IMR-90 (cell line): ENCODE measurements at regions not wholly inside any gene's neighbourhood (a gene's known extent, or its start where the extent isn't known, plus 50 kb on each side); places are given as distances from the start of the nearest gene placed in this dataset.

Source experiments
- ATAC-seq: fragments of 200-7000 bp; cut with Tn5 transposase; 2 replicates; pipeline ENCODE4 v1.9.1; 2020; ENCODE audit warnings: low read depth, mild to moderate bottlenecking, moderate library complexity
- BruUV-seq: library from RNA; stranded (reverse); fragments of 400-500 nt; replicated peaks from 2 replicates; lab custom pipeline; 2021; lab: Mats Ljungman, UMichigan
- CTCF ChIA-PET: fragments of 300-600 bp; formaldehyde crosslinking; extraction: SDS; loops from one replicate; lab custom pipeline; 2021; ENCODE audit warnings: antibody characterized with exemption; lab: Yijun Ruan, JAX
- POLR2A ChIA-PET: fragments of 300-600 bp; sonication (Branson Sonifier 250); formaldehyde crosslinking; loops from one replicate; lab custom pipeline; 2022; ENCODE audit warnings: antibody characterized with exemption; ENCODE audit not compliant: unreplicated experiment; lab: Charles Lee
- DNase-seq: peaks from one replicate; pipeline ENCODE4 v3.0.0; 2013
- H2AFZ ChIP-seq: replicated peaks from 2 replicates; pipeline ENCODE3; 2013; ENCODE audit warnings: low read length, mild to moderate bottlenecking; ENCODE audit not compliant: poor library complexity
- H2AK5ac ChIP-seq: 2 replicates; pipeline ENCODE4 v1.6.1; 2013; ENCODE audit warnings: low read depth, low read length, inconsistent platforms
- H2AK9ac ChIP-seq: replicated peaks from 2 replicates; pipeline ENCODE3; 2013; ENCODE audit warnings: mild to moderate bottlenecking, low read depth, low read length, moderate library complexity; ENCODE audit not compliant: poor library complexity
- H2BK120ac ChIP-seq: 2 replicates; pipeline ENCODE4 v1.6.1; 2013; ENCODE audit warnings: low read depth, low read length, inconsistent platforms
- H2BK15ac ChIP-seq: 3 replicates; pipeline ENCODE4 v1.6.1; 2013; ENCODE audit warnings: low read depth, low read length, inconsistent platforms
- H2BK20ac ChIP-seq: 2 replicates; pipeline ENCODE4 v1.6.1; 2013; ENCODE audit warnings: low read depth, mild to moderate bottlenecking, inconsistent platforms, low read length, moderate library complexity
- H2BK5ac ChIP-seq: 2 replicates; pipeline ENCODE4 v1.6.1; 2013; ENCODE audit warnings: mild to moderate bottlenecking, low read depth, low read length, inconsistent platforms; ENCODE audit not compliant: poor library complexity, severe bottlenecking
- H3K14ac ChIP-seq: replicated peaks from 2 replicates; pipeline ENCODE4 v1.6.1; 2013; ENCODE audit warnings: low read depth, low read length, inconsistent platforms
- H3K18ac ChIP-seq: 2 replicates; pipeline ENCODE4 v1.6.1; 2013; ENCODE audit warnings: low read depth, low read length, control low read depth
- H3K23ac ChIP-seq: 2 replicates; pipeline ENCODE4 v1.6.1; 2013; ENCODE audit warnings: low read depth, low read length, inconsistent platforms
- H3K27ac ChIP-seq: 2 replicates; pipeline ENCODE4 v1.5.1; 2013; ENCODE audit warnings: mild to moderate bottlenecking, control low read depth, low read length; ENCODE audit not compliant: insufficient read depth
- H3K27me3 ChIP-seq: 2 replicates; pipeline ENCODE4 v1.6.1; 2013; ENCODE audit warnings: low read length; ENCODE audit not compliant: control insufficient read depth, insufficient read depth
- H3K36me3 ChIP-seq: 2 replicates; pipeline ENCODE4 v1.6.1; 2013; ENCODE audit warnings: low read length, mixed read lengths; ENCODE audit not compliant: control insufficient read depth, insufficient read depth
- H3K4ac ChIP-seq: 2 replicates; pipeline ENCODE4 v1.6.1; 2013; ENCODE audit warnings: low read depth, low read length, inconsistent platforms
- H3K4me1 ChIP-seq: 2 replicates; pipeline ENCODE4 v1.6.1; 2013; ENCODE audit warnings: low read length, mixed read lengths; ENCODE audit not compliant: control insufficient read depth, insufficient read depth
- H3K4me2 ChIP-seq: 2 replicates; pipeline ENCODE4 v1.6.1; 2013; ENCODE audit warnings: low read depth, mild to moderate bottlenecking, control low read depth, low read length, moderate library complexity
- H3K4me3 ChIP-seq: 2 replicates; pipeline ENCODE4 v1.5.1; 2013; ENCODE audit warnings: low read depth, mild to moderate bottlenecking, control low read depth, low read length, moderate library complexity; ENCODE audit not compliant: insufficient read depth
- H3K56ac ChIP-seq: 2 replicates; pipeline ENCODE4 v1.6.1; 2013; ENCODE audit warnings: low read length, inconsistent platforms; ENCODE audit not compliant: insufficient read depth; ENCODE audit errors: extremely low read depth
- H3K79me1 ChIP-seq, 2 experiments: 2 replicates each; pipeline ENCODE4 v1.6.1; 2013; ENCODE audit warnings: low read length in 2 of 2, inconsistent platforms in 1 of 2, low read depth in 1 of 2
- H3K9ac ChIP-seq: 2 replicates; pipeline ENCODE4 v1.6.1; 2013; ENCODE audit warnings: low read depth, low read length, control low read depth
- H3K9me1 ChIP-seq: 2 replicates; pipeline ENCODE4 v1.6.1; 2013; ENCODE audit warnings: low read length, inconsistent platforms; ENCODE audit not compliant: insufficient read depth
- H3K9me3 ChIP-seq: 2 replicates; pipeline ENCODE4 v1.6.1; 2013; ENCODE audit warnings: low read length; ENCODE audit not compliant: control insufficient read depth, insufficient read depth
- H4K20me1 ChIP-seq: 2 replicates; pipeline ENCODE4 v1.6.1; 2013; ENCODE audit warnings: low read length, inconsistent platforms; ENCODE audit not compliant: insufficient read depth
- H4K5ac ChIP-seq: 2 replicates; pipeline ENCODE4 v1.6.1; 2013; ENCODE audit warnings: mild to moderate bottlenecking, low read depth, low read length, control low read depth
- H4K8ac ChIP-seq, 2 experiments: 2 replicates each; pipeline ENCODE4 v1.6.1; 2013; ENCODE audit warnings: low read depth in 2 of 2, low read length in 2 of 2, control low read depth in 1 of 2, inconsistent platforms in 1 of 2
- H4K91ac ChIP-seq: 2 replicates; pipeline ENCODE4 v1.6.1; 2013; ENCODE audit warnings: low read depth, low read length, inconsistent platforms; ENCODE audit not compliant: insufficient read depth
- BHLHE40 ChIP-seq: fragments of 150-350 bp; IDR thresholded peaks from 2 replicates; pipeline ENCODE4 v1.6.1; 2016; ENCODE audit warnings: mild to moderate bottlenecking, low read depth, low read length
- CEBPB ChIP-seq: IDR thresholded peaks from 2 replicates; pipeline ENCODE4 v1.6.1; 2012; ENCODE audit warnings: low read depth, low read length, improper control_type of control experiment
- CHD1 ChIP-seq: IDR thresholded peaks from 2 replicates; pipeline ENCODE4 v1.6.1; 2012; ENCODE audit warnings: low read depth, low read length, improper control_type of control experiment
- FOS ChIP-seq: fragments of 150-350 bp; IDR thresholded peaks from 2 replicates; pipeline ENCODE4 v1.6.1; 2016; ENCODE audit warnings: low read depth, low read length
- MAFK ChIP-seq: IDR thresholded peaks from 2 replicates; pipeline ENCODE4 v1.6.1; 2012; ENCODE audit warnings: low read depth, low read length, improper control_type of control experiment
- MAZ ChIP-seq: IDR thresholded peaks from 2 replicates; pipeline ENCODE4 v1.6.1; 2012; ENCODE audit warnings: low read depth, mild to moderate bottlenecking, low read length, improper control_type of control experiment, moderate library complexity, borderline replicate concordance
- MXI1 ChIP-seq: IDR thresholded peaks from 2 replicates; pipeline ENCODE4 v1.6.1; 2012; ENCODE audit warnings: low read depth, mild to moderate bottlenecking, low read length, moderate library complexity, borderline replicate concordance
- NFE2L2 ChIP-seq: fragments of 150-350 bp; IDR thresholded peaks from 2 replicates; pipeline ENCODE4 v1.6.1; 2016; ENCODE audit warnings: low read depth, mild to moderate bottlenecking, low read length
- POLR2A ChIP-seq: IDR thresholded peaks from 2 replicates; pipeline ENCODE4 v1.6.1; 2012; ENCODE audit warnings: mild to moderate bottlenecking, low read depth, low read length
- RAD21 ChIP-seq: IDR thresholded peaks from 2 replicates; pipeline ENCODE4 v1.6.1; 2012; ENCODE audit warnings: low read length, improper control_type of control experiment
- RCOR1 ChIP-seq: IDR thresholded peaks from 2 replicates; pipeline ENCODE4 v1.6.1; 2012; ENCODE audit warnings: mild to moderate bottlenecking, low read length, improper control_type of control experiment; ENCODE audit not compliant: insufficient replicate concordance
- RFX5 ChIP-seq: IDR thresholded peaks from 2 replicates; pipeline ENCODE4 v1.8.0; 2012; ENCODE audit warnings: low read depth, mild to moderate bottlenecking, low read length, moderate library complexity
- SMC3 ChIP-seq: fragments of 150-350 bp; IDR thresholded peaks from 2 replicates; pipeline ENCODE4 v1.6.1; 2016; ENCODE audit warnings: low read depth, mild to moderate bottlenecking, antibody characterized with exemption, low read length, moderate library complexity
- WGBS, 2 experiments: methylation state at CpG; one replicate each; pipeline versions ENCODE4 v1.1.5 to v1.1.7; 2013; ENCODE audit warnings: missing lambda C conversion rate in 2 of 2; ENCODE audit not compliant: insufficient read length in 1 of 2; ENCODE audit errors: extremely low coverage in 2 of 2; 5-methylcytosine and 5-hydroxymethylcytosine counted together
- dilution Hi-C: fragments of 300-500 bp; cut with HindIII; formaldehyde crosslinking; loops from one replicate; pipeline ENCODE4 v1.14.3; 2018; ENCODE audit warnings: low sequenced_read_pairs; ENCODE audit not compliant: unreplicated experiment
- in situ Hi-C: fragments of 300-500 bp; cut with MboI; formaldehyde crosslinking; loops from 3 replicates; pipeline ENCODE4 v1.14.3; 2019; ENCODE audit warnings: low sequenced_read_pairs, inconsistent platforms, mixed read lengths
- intact Hi-C: fragments of 100-400 bp; cut with micrococcal nuclease; formaldehyde crosslinking; loops from 2 replicates; pipeline ENCODE4 v1.10.0; 2022
- TF ChIP-seq, protein P1 (sequence below): fragments of 150-350 bp; IDR thresholded peaks from 2 replicates; pipeline ENCODE4 v1.6.1; 2017; ENCODE audit warnings: mild to moderate bottlenecking, antibody characterized with exemption, low read length, low read depth
- TF ChIP-seq, protein P2 (sequence below): fragments of 150-350 bp; IDR thresholded peaks from 2 replicates; pipeline ENCODE4 v1.6.1; 2016; ENCODE audit warnings: low read depth, mild to moderate bottlenecking, low read length, moderate library complexity, borderline replicate concordance
- TF ChIP-seq, protein P3 (sequence below): conservative IDR thresholded peaks from 2 replicates; pipeline ENCODE4 v1.5.1; 2012; ENCODE audit warnings: mild to moderate bottlenecking, low read depth, low read length, improper control_type of control experiment

DNA sequence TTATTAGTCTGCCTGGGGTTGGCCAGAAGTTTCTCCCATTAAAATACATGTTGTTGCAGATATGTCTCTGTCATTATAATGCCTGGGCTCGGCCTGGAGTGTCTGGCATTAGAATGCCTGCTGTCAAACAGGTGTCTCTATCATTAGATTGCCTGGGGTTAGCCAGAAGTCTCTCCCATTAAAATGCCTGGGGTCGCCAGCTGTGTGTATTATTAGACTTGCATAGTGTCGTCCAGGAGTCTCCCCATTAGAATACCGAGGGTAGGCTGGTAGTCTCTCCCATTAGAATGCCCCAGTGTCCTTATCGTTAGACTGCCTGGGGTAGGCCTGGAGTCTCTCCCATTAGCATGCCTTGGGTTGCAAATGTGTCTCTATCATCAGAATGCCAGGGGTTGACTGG is 2270.8 kb downstream of the TP53TG3F start:
- intact Hi-C loops (no loop called here), in situ Hi-C loops (no loop called here), dilution Hi-C loops (no loop called here)
- Histone ChIP-seq H4K8ac (no peak overlapping the region), H3K4me2 (no peak overlapping the region), H3K14ac (no peak overlapping the region), H3K79me1 (no peaks in the 10 kb centered on the region), H2BK15ac (no peak overlapping the region), H2BK20ac (no peak overlapping the region), H2AK5ac (no peak overlapping the region), H3K27ac (no peak overlapping the region), H3K56ac (no peak overlapping the region), H3K9me1 (no peaks in the 10 kb centered on the region), H3K4ac (no peak overlapping the region), H4K20me1 (no peaks in the 10 kb centered on the region), H4K91ac (no peak overlapping the region), H3K18ac (no peak overlapping the region), H3K27me3 (no peaks in the 10 kb centered on the region), H3K23ac (no peak overlapping the region), H2AFZ (no peak overlapping the region), H3K4me3 (no peak overlapping the region), H2BK120ac (no peak overlapping the region), H2BK5ac (no peak overlapping the region), H3K36me3 (no peaks in the 10 kb centered on the region), H4K5ac (no peak overlapping the region), H3K4me1 (no peaks in the 10 kb centered on the region), H3K9ac (no peak overlapping the region), H2AK9ac (no peak overlapping the region), H3K9me3 (peaks cover 7% of the 10 kb centered on the region)
- no CpG with 5 or more reads among the region's 5 CpGs for WGBS, 2 experiments
- CTCF ChIA-PET = no interaction called here
- POLR2A ChIA-PET = no interaction called here
- no peak for DNase-seq
- ATAC-seq = no peak
- TF ChIP-seq, protein P1, sequence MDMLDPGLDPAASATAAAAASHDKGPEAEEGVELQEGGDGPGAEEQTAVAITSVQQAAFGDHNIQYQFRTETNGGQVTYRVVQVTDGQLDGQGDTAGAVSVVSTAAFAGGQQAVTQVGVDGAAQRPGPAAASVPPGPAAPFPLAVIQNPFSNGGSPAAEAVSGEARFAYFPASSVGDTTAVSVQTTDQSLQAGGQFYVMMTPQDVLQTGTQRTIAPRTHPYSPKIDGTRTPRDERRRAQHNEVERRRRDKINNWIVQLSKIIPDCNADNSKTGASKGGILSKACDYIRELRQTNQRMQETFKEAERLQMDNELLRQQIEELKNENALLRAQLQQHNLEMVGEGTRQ = no peak
- TF ChIP-seq MAZ (no peak), MXI1 (no peak), SMC3 (no peak), RFX5 (no peak), CEBPB (no peak), CHD1 (no peak), FOS (no peak), RAD21 (no peak), NFE2L2 (no peak), BHLHE40 (no peak), RCOR1 (no peak), POLR2A (no peak), MAFK (no peak)
- TF ChIP-seq, protein P2, sequence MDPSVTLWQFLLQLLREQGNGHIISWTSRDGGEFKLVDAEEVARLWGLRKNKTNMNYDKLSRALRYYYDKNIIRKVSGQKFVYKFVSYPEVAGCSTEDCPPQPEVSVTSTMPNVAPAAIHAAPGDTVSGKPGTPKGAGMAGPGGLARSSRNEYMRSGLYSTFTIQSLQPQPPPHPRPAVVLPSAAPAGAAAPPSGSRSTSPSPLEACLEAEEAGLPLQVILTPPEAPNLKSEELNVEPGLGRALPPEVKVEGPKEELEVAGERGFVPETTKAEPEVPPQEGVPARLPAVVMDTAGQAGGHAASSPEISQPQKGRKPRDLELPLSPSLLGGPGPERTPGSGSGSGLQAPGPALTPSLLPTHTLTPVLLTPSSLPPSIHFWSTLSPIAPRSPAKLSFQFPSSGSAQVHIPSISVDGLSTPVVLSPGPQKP = no peak
- TF ChIP-seq, protein P3, sequence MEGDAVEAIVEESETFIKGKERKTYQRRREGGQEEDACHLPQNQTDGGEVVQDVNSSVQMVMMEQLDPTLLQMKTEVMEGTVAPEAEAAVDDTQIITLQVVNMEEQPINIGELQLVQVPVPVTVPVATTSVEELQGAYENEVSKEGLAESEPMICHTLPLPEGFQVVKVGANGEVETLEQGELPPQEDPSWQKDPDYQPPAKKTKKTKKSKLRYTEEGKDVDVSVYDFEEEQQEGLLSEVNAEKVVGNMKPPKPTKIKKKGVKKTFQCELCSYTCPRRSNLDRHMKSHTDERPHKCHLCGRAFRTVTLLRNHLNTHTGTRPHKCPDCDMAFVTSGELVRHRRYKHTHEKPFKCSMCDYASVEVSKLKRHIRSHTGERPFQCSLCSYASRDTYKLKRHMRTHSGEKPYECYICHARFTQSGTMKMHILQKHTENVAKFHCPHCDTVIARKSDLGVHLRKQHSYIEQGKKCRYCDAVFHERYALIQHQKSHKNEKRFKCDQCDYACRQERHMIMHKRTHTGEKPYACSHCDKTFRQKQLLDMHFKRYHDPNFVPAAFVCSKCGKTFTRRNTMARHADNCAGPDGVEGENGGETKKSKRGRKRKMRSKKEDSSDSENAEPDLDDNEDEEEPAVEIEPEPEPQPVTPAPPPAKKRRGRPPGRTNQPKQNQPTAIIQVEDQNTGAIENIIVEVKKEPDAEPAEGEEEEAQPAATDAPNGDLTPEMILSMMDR = no peak
- no TSS peak for BruUV-seq
